Effector memory CD8-positive, alpha-beta T cell (primary cell): ENCODE measurements at regions not wholly inside any gene's neighbourhood (a gene's known extent, or its start where the extent isn't known, plus 50 kb on each side); places are given as distances from the start of the nearest gene placed in this dataset.

ENCODE experiments used
- ATAC-seq: fragments of 150-1000 bp; cut with Tn5 transposase; replicated peaks from 2 replicates; pipeline ENCODE4 v1.10.0; 2021; ENCODE audit warnings: mild to moderate bottlenecking, moderate library complexity
- DNase-seq, 3 experiments: peaks; one replicate each; pipeline ENCODE4 v3.0.0; 2021
- H3K27ac Mint-ChIP-seq, 2 donors: one replicate each; pipeline ENCODE4 v1.8.0; 2022; ENCODE audit warnings: mild to moderate bottlenecking in 2 of 2, mixed read lengths in 2 of 2, moderate library complexity in 2 of 2
- H3K27me3 Mint-ChIP-seq, 2 donors: one replicate each; pipeline ENCODE4 v1.8.0; 2022; ENCODE audit warnings: mixed read lengths in 2 of 2
- H3K36me3 Mint-ChIP-seq: one replicate; pipeline ENCODE4 v1.8.0; 2022; ENCODE audit warnings: mild to moderate bottlenecking, moderate library complexity, mixed read lengths; ENCODE audit not compliant: insufficient read depth
- H3K4me1 Mint-ChIP-seq, 2 donors: one replicate each; pipeline ENCODE4 v1.8.0; 2022; ENCODE audit warnings: low read depth in 2 of 2, mixed read lengths in 2 of 2
- H3K4me3 Mint-ChIP-seq, 2 donors: one replicate each; pipeline ENCODE4 v1.8.0; 2022; ENCODE audit warnings: mild to moderate bottlenecking in 2 of 2, mixed read lengths in 2 of 2, moderate library complexity in 2 of 2
- H3K9me3 Mint-ChIP-seq, 2 donors: one replicate each; pipeline ENCODE4 v1.8.0; 2022; ENCODE audit warnings: mixed read lengths in 2 of 2

GRCh38 chr7:156004265-156005201, 192.3 kb upstream of the SHH start:
- Mint-ChIP-seq H3K4me3 (no peak overlapping the region), H3K4me1 (no peaks in the 10 kb centered on the region), H3K27me3 (peaks cover 0 to 32% of the 10 kb centered on the region in 2 donors), H3K27ac (no peak overlapping the region), H3K36me3 (no peaks in the 10 kb centered on the region), H3K9me3 (peaks cover 0 to 1% of the 10 kb centered on the region in 2 donors)
- DNase-seq: no peak
- no peak for ATAC-seq

- no peaks in the 10 kb centered on the region for H3K4me1 Mint-ChIP-seq
- DNase-seq: no peak
- peaks cover 0 to 43% of the 10 kb centered on the region in 2 donors for H3K27me3 Mint-ChIP-seq
- no peak overlapping the region for H3K27ac Mint-ChIP-seq
- no peaks in the 10 kb centered on the region for H3K36me3 Mint-ChIP-seq
- no peak overlapping the region for H3K4me3 Mint-ChIP-seq
- no peaks in the 10 kb centered on the region for H3K9me3 Mint-ChIP-seq
- ATAC-seq: no peak
Measured at GRCh38 chr7:156003220-156004162, 191.2 kb upstream of the SHH start.

DNA sequence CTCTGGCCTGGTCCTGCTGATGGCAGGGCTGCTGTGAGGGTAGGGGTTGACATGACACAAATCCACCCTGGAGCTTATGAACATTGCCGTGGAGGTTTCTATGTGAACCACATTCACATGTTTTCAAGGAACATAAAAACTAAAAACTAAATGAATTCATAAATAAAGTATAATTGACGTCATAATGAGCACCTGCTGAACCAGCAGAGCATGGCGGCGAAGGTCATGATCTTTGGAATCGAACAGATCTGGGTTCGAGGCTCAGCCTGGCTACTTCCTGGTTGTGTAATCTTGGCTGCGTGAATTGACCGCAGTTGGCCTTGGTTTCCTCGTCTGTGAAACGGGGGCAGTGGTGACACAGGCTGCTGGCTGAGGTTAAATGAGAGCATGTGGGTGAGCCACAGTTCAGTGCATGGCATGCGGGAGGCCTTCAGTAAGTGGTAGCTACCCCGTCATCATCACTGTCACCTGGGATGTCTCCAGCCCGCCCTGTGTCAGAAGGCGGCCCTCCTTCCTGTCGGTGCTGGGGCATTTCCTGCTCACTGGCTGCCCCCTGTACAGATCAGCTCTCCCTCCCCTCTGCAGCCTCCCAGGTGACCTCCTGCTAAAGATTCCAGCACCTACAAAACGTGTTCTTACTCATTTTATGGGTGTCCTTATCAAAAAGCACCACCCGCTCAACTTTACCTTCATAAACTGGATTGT, 190.3 kb upstream of the SHH start:
- ATAC-seq (no peak), DNase-seq (no peak)
- no peaks in the 10 kb centered on the region for H3K9me3 Mint-ChIP-seq
- peaks cover 0 to 3% of the 10 kb centered on the region in 2 donors for H3K4me1 Mint-ChIP-seq
- peaks cover 0 to 52% of the 10 kb centered on the region in 2 donors for H3K27me3 Mint-ChIP-seq
- no peaks in the 10 kb centered on the region for H3K36me3 Mint-ChIP-seq
- no peak overlapping the region for H3K4me3 Mint-ChIP-seq
- H3K27ac Mint-ChIP-seq: no peak overlapping the region

- Mint-ChIP-seq H3K36me3 (no peaks in the 10 kb centered on the region), H3K27ac (no peak overlapping the region), H3K4me3 (no peak overlapping the region), H3K4me1 (peaks cover 0 to 3% of the 10 kb centered on the region in 2 donors), H3K9me3 (no peaks in the 10 kb centered on the region), H3K27me3 (peaks cover 7 to 61% of the 10 kb centered on the region in 2 donors)
- ATAC-seq (no peak), DNase-seq (no peak)
Measured at GRCh38 chr7:156001496-156002260, 189.4 kb upstream of the SHH start.

GRCh38 chr7:156000601-156001396, 188.5 kb upstream of the SHH start:
- no peak for ATAC-seq
- DNase-seq: no peak
- Mint-ChIP-seq H3K9me3 (no peaks in the 10 kb centered on the region), H3K4me3 (no peak overlapping the region), H3K36me3 (no peaks in the 10 kb centered on the region), H3K4me1 (peaks cover 0 to 3% of the 10 kb centered on the region in 2 donors), H3K27me3 (peaks cover 10 to 65% of the 10 kb centered on the region in 2 donors), H3K27ac (no peak overlapping the region)

DNA sequence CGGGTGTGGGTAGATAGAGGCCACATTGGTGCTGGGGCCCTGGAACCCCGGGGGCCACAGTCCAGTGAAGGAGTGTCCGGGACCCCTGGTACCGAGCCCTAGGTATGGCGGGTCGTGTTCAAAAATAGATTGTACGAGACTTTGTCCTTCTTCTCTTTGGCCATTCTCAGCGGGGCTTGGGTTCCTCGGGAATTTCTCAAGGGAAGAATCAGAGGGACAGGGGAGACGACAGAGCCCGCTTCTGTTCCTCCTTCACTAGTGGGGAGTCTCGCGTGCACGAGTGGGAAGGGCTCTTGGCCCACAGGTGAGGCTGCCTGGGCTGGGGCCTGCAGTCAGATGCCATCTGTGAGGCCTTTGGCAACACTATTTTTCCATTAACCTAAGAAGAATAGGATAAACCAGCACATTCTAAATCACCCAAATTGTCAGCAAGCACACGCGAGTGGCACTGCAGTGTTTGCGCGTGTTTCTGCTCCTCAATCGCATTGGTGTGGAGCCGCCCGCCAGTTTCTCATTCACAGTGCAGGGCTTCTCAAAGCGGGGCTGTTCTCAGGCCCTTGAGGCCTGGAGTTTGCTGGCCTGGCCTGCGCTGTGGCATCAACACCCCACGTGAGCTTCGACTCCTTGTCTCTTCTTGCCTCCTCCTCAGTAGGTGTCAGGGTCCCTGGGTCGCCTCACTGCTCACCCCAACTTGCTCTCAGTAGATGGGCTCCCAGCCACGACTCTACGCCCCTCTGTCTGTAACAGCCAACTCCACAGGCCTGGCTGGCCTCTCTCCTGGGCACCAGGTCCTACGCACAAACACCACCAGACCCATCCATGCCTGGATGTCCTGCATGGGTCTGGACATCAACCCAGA, 187.6 kb upstream of the SHH start:
- no peak for ATAC-seq
- H3K27ac Mint-ChIP-seq: no peak overlapping the region
- no peak overlapping the region for H3K4me3 Mint-ChIP-seq
- no peak for DNase-seq
- H3K36me3 Mint-ChIP-seq: no peaks in the 10 kb centered on the region
- no peaks in the 10 kb centered on the region for H3K9me3 Mint-ChIP-seq
- H3K4me1 Mint-ChIP-seq: peaks cover 0 to 3% of the 10 kb centered on the region in 2 donors
- peaks cover 11 to 69% of the 10 kb centered on the region in 2 donors for H3K27me3 Mint-ChIP-seq

- Mint-ChIP-seq H3K27me3 (peaks cover 20 to 78% of the 10 kb centered on the region in 2 donors), H3K36me3 (no peaks in the 10 kb centered on the region), H3K9me3 (no peaks in the 10 kb centered on the region), H3K4me3 (no peak overlapping the region), H3K4me1 (peaks cover 0 to 3% of the 10 kb centered on the region in 2 donors), H3K27ac (no peak overlapping the region)
- ATAC-seq: no peak
- no peak for DNase-seq
Measured at GRCh38 chr7:155998766-155999630, 186.7 kb upstream of the SHH start.

DNA sequence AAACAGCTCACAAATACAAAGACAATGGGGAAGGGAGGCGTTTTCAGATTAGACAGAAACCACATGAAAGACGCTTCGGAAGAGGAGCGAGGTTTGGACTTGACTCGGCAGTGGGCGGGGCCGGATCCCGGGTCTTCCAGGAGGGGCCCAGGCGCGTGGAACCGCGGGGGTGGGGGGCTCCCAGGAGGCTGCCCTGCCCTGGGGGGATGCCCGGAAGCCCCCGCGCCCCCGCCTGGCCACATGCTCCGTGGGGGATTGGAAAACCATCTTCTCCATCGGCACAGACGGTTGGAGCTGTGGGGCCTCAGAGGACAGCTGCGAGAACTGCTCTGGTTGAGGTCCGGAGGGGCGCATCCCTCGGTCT, 186.0 kb upstream of the SHH start:
- Mint-ChIP-seq H3K4me3 (no peak overlapping the region), H3K36me3 (no peaks in the 10 kb centered on the region), H3K27ac (no peak overlapping the region), H3K4me1 (peaks cover 0 to 3% of the 10 kb centered on the region in 2 donors), H3K27me3 (peaks cover 21 to 81% of the 10 kb centered on the region in 2 donors), H3K9me3 (no peaks in the 10 kb centered on the region)
- no peak for ATAC-seq
- no peak for DNase-seq

GRCh38 chr7:155997431-155998327, 185.4 kb upstream of the SHH start:
- Mint-ChIP-seq H3K4me3 (no peak overlapping the region), H3K9me3 (no peaks in the 10 kb centered on the region), H3K4me1 (peaks cover 0 to 3% of the 10 kb centered on the region in 2 donors), H3K27me3 (peaks cover 21 to 75% of the 10 kb centered on the region in 2 donors), H3K27ac (no peak overlapping the region), H3K36me3 (no peaks in the 10 kb centered on the region)
- ATAC-seq (no peak), DNase-seq (no peak)

GRCh38 chr7:155996718-155997280, 184.5 kb upstream of the SHH start:
- Mint-ChIP-seq H3K27ac (no peak overlapping the region), H3K4me3 (no peak overlapping the region), H3K36me3 (no peaks in the 10 kb centered on the region), H3K4me1 (peaks cover 0 to 3% of the 10 kb centered on the region in 2 donors), H3K27me3 (peaks cover 21 to 71% of the 10 kb centered on the region in 2 donors), H3K9me3 (peaks cover 0 to 3% of the 10 kb centered on the region in 2 donors)
- no peak for ATAC-seq
- no peak for DNase-seq
